ENCODE measurements at regions not wholly inside any gene's neighbourhood (a gene's known extent, or its start where the extent isn't known, plus 50 kb on each side); places are given as distances from the start of the nearest gene placed in this dataset.

DNA sequence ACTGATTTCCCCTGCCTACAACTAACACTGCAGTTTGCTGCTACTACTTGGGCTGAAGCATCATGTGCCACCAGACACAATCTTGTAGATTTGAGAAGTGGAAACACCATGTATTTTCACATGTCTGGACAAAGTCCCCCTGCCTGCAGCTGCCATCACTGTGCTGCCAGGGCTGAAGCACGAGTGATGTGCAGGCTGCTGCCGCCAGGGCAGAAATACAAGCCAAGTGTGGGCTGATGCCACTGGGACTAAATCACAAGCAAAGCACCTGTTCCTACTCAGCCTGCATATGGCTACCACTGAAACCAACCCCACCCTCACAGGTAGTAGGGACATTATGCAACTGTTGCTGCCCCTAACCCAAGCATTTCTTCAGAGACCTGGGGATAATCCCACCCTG, 179.5 kb upstream of the SLC35G4 start:
- H4K20me1 ChIP-seq (ENCODE audit: insufficient read depth, low read length): no peaks in the 10 kb centered on the region
- no peaks in the 10 kb centered on the region for H3K9me3 ChIP-seq (ENCODE audit: low read length)
- H3K9ac ChIP-seq (ENCODE audit: low read length): no peak overlapping the region
- no peaks in the 10 kb centered on the region for H3K27me3 ChIP-seq (ENCODE audit: insufficient read depth, low read length)
- no peaks in the 10 kb centered on the region for H3K79me2 ChIP-seq (ENCODE audit: insufficient read depth, low read length)
- no peak overlapping the region for H3K4me3 ChIP-seq (ENCODE audit: low read depth, low read length, poor library complexity, severe bottlenecking)
- no peaks in the 10 kb centered on the region for H3K4me1 ChIP-seq (ENCODE audit: insufficient read depth, low read length, severe bottlenecking)
- H3K9me2 ChIP-seq (ENCODE audit: low read depth, low read length): no peaks in the 10 kb centered on the region
- H2AFZ ChIP-seq (ENCODE audit: low read length): no peak overlapping the region
- H3F3A ChIP-seq (ENCODE audit: insufficient read depth, low read length): no peaks in the 10 kb centered on the region
- no peak overlapping the region for H3K27ac ChIP-seq (ENCODE audit: low read depth, low read length, poor library complexity, severe bottlenecking)
- no peak overlapping the region for H3K4me2 ChIP-seq (ENCODE audit: low read length)
- TF ChIP-seq, protein P1, sequence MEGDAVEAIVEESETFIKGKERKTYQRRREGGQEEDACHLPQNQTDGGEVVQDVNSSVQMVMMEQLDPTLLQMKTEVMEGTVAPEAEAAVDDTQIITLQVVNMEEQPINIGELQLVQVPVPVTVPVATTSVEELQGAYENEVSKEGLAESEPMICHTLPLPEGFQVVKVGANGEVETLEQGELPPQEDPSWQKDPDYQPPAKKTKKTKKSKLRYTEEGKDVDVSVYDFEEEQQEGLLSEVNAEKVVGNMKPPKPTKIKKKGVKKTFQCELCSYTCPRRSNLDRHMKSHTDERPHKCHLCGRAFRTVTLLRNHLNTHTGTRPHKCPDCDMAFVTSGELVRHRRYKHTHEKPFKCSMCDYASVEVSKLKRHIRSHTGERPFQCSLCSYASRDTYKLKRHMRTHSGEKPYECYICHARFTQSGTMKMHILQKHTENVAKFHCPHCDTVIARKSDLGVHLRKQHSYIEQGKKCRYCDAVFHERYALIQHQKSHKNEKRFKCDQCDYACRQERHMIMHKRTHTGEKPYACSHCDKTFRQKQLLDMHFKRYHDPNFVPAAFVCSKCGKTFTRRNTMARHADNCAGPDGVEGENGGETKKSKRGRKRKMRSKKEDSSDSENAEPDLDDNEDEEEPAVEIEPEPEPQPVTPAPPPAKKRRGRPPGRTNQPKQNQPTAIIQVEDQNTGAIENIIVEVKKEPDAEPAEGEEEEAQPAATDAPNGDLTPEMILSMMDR (IDR thresholded peaks at IDR 0.05; ENCODE audit: low read length): no peak
- no peak for TF ChIP-seq EZH2 (IDR thresholded peaks at IDR 0.05; ENCODE audit: borderline replicate concordance, low read length)
- no peaks in the 10 kb centered on the region for H3K36me3 ChIP-seq (ENCODE audit: insufficient read depth, low read length)

DNA sequence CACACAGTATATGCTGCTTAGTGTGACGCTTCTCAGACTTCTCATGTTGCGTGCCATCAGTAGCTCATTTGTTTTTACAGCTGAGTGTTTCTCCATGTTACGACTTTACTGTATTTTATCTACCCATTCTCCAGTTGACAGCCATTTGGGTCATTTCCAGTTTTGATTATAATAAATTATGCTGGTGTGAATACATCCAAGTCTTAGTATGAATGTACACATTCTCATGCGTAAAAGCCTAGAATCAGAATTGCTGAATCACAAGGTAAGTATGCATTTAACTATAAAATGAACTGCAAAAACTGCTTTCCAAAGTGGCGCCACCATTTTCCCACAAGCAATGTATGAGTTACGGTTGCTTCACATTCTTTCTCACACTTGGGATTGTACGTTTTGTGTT, 184.2 kb upstream of the SLC35G4 start:
- Histone ChIP-seq H2AFZ (ENCODE audit: low read length) (no peak overlapping the region), H3K27ac (ENCODE audit: low read depth, low read length, poor library complexity, severe bottlenecking) (no peak overlapping the region), H3F3A (ENCODE audit: insufficient read depth, low read length) (no peaks in the 10 kb centered on the region), H3K4me3 (ENCODE audit: low read depth, low read length, poor library complexity, severe bottlenecking) (no peak overlapping the region), H4K20me1 (ENCODE audit: insufficient read depth, low read length) (no peaks in the 10 kb centered on the region), H3K9me2 (ENCODE audit: low read depth, low read length) (no peaks in the 10 kb centered on the region), H3K4me2 (ENCODE audit: low read length) (no peak overlapping the region), H3K9ac (ENCODE audit: low read length) (no peak overlapping the region), H3K36me3 (ENCODE audit: insufficient read depth, low read length) (no peaks in the 10 kb centered on the region), H3K27me3 (ENCODE audit: insufficient read depth, low read length) (no peaks in the 10 kb centered on the region), H3K79me2 (ENCODE audit: insufficient read depth, low read length) (no peaks in the 10 kb centered on the region), H3K4me1 (ENCODE audit: insufficient read depth, low read length, severe bottlenecking) (no peaks in the 10 kb centered on the region), H3K9me3 (ENCODE audit: low read length) (no peaks in the 10 kb centered on the region)
- TF ChIP-seq EZH2 (IDR thresholded peaks at IDR 0.05; ENCODE audit: borderline replicate concordance, low read length): no peak
- TF ChIP-seq, protein P1 (IDR thresholded peaks at IDR 0.05; ENCODE audit: low read length): no peak

- no peaks in the 10 kb centered on the region for H3K9me3 ChIP-seq (ENCODE audit: low read length)
- no peaks in the 10 kb centered on the region for H3F3A ChIP-seq (ENCODE audit: insufficient read depth, low read length)
- no peak overlapping the region for H3K27ac ChIP-seq (ENCODE audit: low read depth, low read length, poor library complexity, severe bottlenecking)
- H3K79me2 ChIP-seq (ENCODE audit: insufficient read depth, low read length): no peaks in the 10 kb centered on the region
- H4K20me1 ChIP-seq (ENCODE audit: insufficient read depth, low read length): no peaks in the 10 kb centered on the region
- H3K36me3 ChIP-seq (ENCODE audit: insufficient read depth, low read length): no peaks in the 10 kb centered on the region
- no peak overlapping the region for H3K4me3 ChIP-seq (ENCODE audit: low read depth, low read length, poor library complexity, severe bottlenecking)
- H3K4me1 ChIP-seq (ENCODE audit: insufficient read depth, low read length, severe bottlenecking): no peaks in the 10 kb centered on the region
- TF ChIP-seq EZH2 (IDR thresholded peaks at IDR 0.05; ENCODE audit: borderline replicate concordance, low read length): no peak
- TF ChIP-seq, protein P1 (IDR thresholded peaks at IDR 0.05; ENCODE audit: low read length): no peak
- peaks cover 4% of the 10 kb centered on the region; the same call in 1 of the 2 replicates for H3K27me3 ChIP-seq (ENCODE audit: insufficient read depth, low read length)
- no peaks in the 10 kb centered on the region for H3K9me2 ChIP-seq (ENCODE audit: low read depth, low read length)
- no peak overlapping the region for H3K4me2 ChIP-seq (ENCODE audit: low read length)
- H3K9ac ChIP-seq (ENCODE audit: low read length): no peak overlapping the region
- no peak overlapping the region for H2AFZ ChIP-seq (ENCODE audit: low read length)
These were observed 190.1 kb upstream of the SLC35G4 start for GRCh38 chr18:11419338-11419737.
